ENCODE measurements at regions not wholly inside any gene's neighbourhood (a gene's known extent, or its start where the extent isn't known, plus 50 kb on each side); places are given as distances from the start of the nearest gene placed in this dataset.

DNA sequence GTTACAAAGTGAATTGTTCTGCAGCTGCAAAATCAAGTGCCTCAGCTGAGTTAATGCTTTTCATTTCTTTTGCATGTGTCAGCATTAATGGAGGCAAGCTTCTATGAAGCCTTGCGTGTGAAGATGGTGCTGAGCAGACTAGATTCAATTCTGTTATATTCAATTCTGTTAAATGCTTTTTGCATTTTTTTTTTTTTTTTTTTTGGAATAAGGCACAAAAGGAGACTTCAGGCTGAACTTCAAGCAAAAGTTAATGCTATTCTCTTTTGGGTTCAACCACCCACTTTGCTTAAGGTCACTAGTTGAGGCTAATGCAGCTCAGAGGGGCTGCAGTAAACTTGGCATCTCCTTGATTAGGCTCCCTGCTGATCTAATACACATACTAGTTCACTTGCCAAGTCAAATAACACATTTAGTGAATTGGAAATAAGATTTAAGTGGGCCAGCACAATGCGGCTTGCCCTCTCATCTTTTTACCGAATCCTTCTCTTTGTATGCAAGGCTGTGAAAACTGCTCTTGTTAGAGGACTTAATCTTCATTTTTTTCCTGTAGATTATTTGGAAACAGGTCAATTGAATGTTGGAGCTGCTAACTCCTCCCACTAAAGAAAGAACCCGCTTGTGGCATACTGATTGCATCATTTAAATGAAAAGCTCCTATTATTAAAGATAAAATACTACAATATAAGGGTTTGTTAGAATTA lies 1020.2 kb downstream of the NR2F1-AS1 start:
- Histone ChIP-seq H3K4me3 (no peak overlapping the region), H3K4me1 (no peaks in the 10 kb centered on the region), H3K27ac (no peak overlapping the region), H3K36me3 (no peaks in the 10 kb centered on the region), H3K9me3 (no peaks in the 10 kb centered on the region), H3K27me3 (no peaks in the 10 kb centered on the region)
- intact Hi-C loops (cut with DNase I; ENCODE audit: low total_unique reads) (no loop called here), in situ Hi-C loops (cut with MboI; ENCODE audit: low sequenced_read_pairs in 4 of 4) (no loop called here)
- TF ChIP-seq POLR2A (IDR thresholded peaks at IDR 0.05) = no peak
- TF ChIP-seq, protein P1, sequence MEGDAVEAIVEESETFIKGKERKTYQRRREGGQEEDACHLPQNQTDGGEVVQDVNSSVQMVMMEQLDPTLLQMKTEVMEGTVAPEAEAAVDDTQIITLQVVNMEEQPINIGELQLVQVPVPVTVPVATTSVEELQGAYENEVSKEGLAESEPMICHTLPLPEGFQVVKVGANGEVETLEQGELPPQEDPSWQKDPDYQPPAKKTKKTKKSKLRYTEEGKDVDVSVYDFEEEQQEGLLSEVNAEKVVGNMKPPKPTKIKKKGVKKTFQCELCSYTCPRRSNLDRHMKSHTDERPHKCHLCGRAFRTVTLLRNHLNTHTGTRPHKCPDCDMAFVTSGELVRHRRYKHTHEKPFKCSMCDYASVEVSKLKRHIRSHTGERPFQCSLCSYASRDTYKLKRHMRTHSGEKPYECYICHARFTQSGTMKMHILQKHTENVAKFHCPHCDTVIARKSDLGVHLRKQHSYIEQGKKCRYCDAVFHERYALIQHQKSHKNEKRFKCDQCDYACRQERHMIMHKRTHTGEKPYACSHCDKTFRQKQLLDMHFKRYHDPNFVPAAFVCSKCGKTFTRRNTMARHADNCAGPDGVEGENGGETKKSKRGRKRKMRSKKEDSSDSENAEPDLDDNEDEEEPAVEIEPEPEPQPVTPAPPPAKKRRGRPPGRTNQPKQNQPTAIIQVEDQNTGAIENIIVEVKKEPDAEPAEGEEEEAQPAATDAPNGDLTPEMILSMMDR (IDR thresholded peaks at IDR 0.05 in 4 of 5, conservative IDR thresholded peaks at IDR 0.05 in 1 of 5) = no peak
- DNase-seq (no peak), ATAC-seq (no peak)

DNA sequence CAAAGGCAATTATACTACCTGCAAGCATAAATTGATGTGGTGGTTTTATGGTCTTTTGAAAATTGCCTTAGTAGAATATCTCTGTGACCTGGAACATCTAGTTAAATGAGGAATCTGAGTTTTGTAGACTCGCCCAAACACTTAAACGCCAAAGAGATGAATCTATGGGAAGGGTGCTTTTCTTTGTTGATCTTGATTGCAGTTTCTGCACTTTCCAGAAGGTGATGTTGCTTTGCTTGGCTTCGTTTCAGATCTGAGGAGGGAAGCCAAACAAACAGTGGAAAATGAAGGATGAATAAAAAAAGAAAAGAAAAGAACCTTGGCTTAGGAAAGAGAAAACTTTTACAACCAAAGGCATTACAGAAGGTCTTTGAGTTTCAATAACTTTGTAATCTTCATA lies 1021.2 kb downstream of the NR2F1-AS1 start:
- in situ Hi-C loops (cut with MboI; ENCODE audit: low sequenced_read_pairs in 4 of 4) = no loop called here
- no peaks in the 10 kb centered on the region for H3K36me3 ChIP-seq
- no peaks in the 10 kb centered on the region for H3K27me3 ChIP-seq
- H3K27ac ChIP-seq = no peak overlapping the region
- H3K9me3 ChIP-seq = no peaks in the 10 kb centered on the region
- no peaks in the 10 kb centered on the region for H3K4me1 ChIP-seq
- H3K4me3 ChIP-seq = no peak overlapping the region
- no peak for TF ChIP-seq POLR2A (IDR thresholded peaks at IDR 0.05)
- TF ChIP-seq, protein P1 (IDR thresholded peaks at IDR 0.05 in 4 of 5, conservative IDR thresholded peaks at IDR 0.05 in 1 of 5) = no peak
- ATAC-seq = no peak
- intact Hi-C loops (cut with DNase I; ENCODE audit: low total_unique reads) = no loop called here
- DNase-seq = no peak

DNA sequence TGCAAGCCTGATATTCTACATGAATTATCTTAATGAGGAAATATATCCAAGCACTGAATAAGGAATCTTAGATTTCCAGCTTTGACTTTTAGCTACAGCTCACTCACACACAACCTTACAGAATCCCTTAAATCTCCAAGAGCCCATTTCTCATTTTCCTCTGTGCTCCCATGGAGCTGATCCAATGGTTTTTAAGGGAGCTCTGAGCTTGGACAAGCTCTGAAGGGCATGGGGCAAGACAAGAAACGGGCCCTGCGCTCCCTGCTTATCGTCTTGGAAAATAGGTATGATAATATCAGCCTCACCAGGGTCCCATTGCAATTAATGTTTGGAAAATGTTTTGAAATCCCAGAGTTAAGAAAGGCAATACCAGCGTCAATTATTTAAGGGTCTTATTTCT lies 1021.7 kb downstream of the NR2F1-AS1 start:
- H3K36me3 ChIP-seq = no peaks in the 10 kb centered on the region
- no peak for TF ChIP-seq POLR2A (IDR thresholded peaks at IDR 0.05)
- TF ChIP-seq, protein P1 (IDR thresholded peaks at IDR 0.05 in 4 of 5, conservative IDR thresholded peaks at IDR 0.05 in 1 of 5) = no peak
- H3K27me3 ChIP-seq = no peaks in the 10 kb centered on the region
- H3K4me3 ChIP-seq = no peak overlapping the region
- DNase-seq (no peak), ATAC-seq (no peak)
- in situ Hi-C loops (cut with MboI; ENCODE audit: low sequenced_read_pairs in 4 of 4) (no loop called here), intact Hi-C loops (cut with DNase I; ENCODE audit: low total_unique reads) (no loop called here)
- no peaks in the 10 kb centered on the region for H3K9me3 ChIP-seq
- no peaks in the 10 kb centered on the region for H3K4me1 ChIP-seq
- no peak overlapping the region for H3K27ac ChIP-seq

DNA sequence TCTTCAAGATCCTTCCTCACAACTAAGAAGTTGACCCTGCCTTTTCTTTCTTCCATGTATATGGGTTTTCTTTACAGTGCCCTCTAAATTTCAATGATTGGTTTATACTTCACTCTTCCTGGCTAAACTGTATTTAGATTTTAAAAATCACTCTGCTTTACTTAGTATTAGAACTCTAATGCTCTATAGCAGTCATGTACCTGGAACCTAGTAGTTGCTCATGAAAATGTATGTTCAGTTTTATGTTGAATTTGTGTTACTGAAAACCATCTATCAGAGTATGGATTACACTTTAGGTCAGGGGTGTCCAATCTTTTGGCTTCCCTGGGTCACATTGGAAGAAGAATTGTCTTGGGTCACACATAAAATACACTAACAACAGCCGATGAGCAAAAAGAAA lies 1024.3 kb downstream of the NR2F1-AS1 start:
- intact Hi-C loops (cut with DNase I; ENCODE audit: low total_unique reads) = no loop called here
- ATAC-seq (no peak), DNase-seq (no peak)
- Histone ChIP-seq H3K4me1 (no peaks in the 10 kb centered on the region), H3K9me3 (no peaks in the 10 kb centered on the region), H3K27ac (no peak overlapping the region), H3K27me3 (no peaks in the 10 kb centered on the region), H3K36me3 (no peaks in the 10 kb centered on the region), H3K4me3 (no peak overlapping the region)
- TF ChIP-seq POLR2A (IDR thresholded peaks at IDR 0.05) = no peak
- TF ChIP-seq, protein P1 (IDR thresholded peaks at IDR 0.05 in 4 of 5, conservative IDR thresholded peaks at IDR 0.05 in 1 of 5) = no peak
- in situ Hi-C loops (cut with MboI; ENCODE audit: low sequenced_read_pairs in 4 of 4) = no loop called here
